ENCODE measurements at regions not wholly inside any gene's neighbourhood (a gene's known extent, or its start where the extent isn't known, plus 50 kb on each side); places are given as distances from the start of the nearest gene placed in this dataset.
"Not testable (repeated sequence)": the region's sequence is repeated elsewhere in the genome, so short reads cannot be mapped to it uniquely, and the experiment has no call there.

DNA sequence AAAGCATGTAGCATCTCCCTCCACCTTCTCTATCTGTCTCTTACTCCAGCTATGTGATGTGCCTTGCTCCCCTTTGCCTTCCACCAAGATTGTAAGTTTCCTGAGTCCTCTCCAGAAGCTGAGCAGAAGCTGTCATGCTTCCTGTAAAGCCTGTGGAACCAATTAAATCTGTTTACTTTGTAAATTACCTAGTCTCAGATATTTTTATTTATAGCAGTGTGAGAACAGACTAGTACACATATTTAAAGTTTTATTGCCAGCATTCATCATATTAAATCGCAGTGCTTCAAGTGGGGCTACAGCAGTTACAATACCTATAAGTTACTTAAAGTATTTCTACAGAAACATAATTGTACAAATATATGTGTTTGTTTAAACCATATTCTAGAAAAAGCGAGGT, 973.1 kb downstream of the SLC16A7 start:
- no peak overlapping the region for H3K27ac Mint-ChIP-seq
- H3K4me1 Mint-ChIP-seq (ENCODE audit: unreplicated experiment): no peaks in the 10 kb centered on the region
- TF ChIP-seq CTCF (conservative IDR thresholded peaks at IDR 0.05): no peak
- no peak overlapping the region for H3K4me3 Mint-ChIP-seq
- DNase-seq (ENCODE audit: extremely low spot score, unreplicated experiment): no peak
- no peaks in the 10 kb centered on the region for H3K27me3 Mint-ChIP-seq
- no peaks in the 10 kb centered on the region for H3K36me3 Mint-ChIP-seq
- H3K9me3 Mint-ChIP-seq: no peaks in the 10 kb centered on the region

DNA sequence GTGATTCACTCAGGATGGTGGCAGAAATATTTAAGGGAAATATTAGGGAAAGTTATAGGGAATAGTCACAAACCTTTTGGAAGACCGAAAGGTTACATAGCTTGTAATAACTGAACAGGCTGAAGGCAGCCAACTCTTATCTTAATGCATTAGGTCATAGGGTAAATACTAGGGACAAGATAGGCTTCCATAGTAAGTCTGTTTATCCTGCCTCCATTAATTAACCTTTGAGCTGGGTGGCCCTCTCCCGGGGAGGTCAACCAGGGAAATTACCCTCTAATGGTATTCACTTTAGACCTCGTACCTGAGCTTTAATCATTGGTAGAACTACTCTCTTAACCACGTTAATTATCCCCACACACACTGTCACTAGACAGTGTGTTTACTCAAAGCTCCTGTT, 981.8 kb downstream of the SLC16A7 start:
- Mint-ChIP-seq H3K27me3 (no peaks in the 10 kb centered on the region), H3K27ac (no peak overlapping the region), H3K9me3 (no peaks in the 10 kb centered on the region), H3K4me3 (no peak overlapping the region), H3K4me1 (ENCODE audit: unreplicated experiment) (no peaks in the 10 kb centered on the region), H3K36me3 (no peaks in the 10 kb centered on the region)
- TF ChIP-seq CTCF (conservative IDR thresholded peaks at IDR 0.05): no peak
- no peak for DNase-seq (ENCODE audit: extremely low spot score, unreplicated experiment)

DNA sequence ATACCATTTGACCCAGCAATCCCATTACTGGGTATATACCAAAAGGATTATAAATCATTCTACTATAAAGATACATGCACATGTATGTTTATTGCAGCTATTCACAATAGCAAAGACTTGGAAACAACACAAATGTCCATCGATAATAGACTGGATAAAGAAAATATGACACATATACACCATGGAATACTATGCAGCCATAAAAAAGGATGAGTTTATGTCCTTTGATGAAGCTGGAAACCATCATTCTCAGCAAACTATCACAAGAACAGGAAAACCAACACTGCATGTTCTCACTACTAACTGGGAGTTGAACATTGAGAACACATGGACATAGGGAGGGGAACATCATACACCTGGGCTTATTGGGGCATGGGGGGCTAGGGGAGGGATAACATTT, 991.8 kb downstream of the SLC16A7 start:
- not testable (repeated sequence) for H3K9me3 Mint-ChIP-seq; H3K4me3 Mint-ChIP-seq; H3K27ac Mint-ChIP-seq; H3K4me1 Mint-ChIP-seq (ENCODE audit: unreplicated experiment); H3K27me3 Mint-ChIP-seq; DNase-seq (ENCODE audit: extremely low spot score, unreplicated experiment); H3K36me3 Mint-ChIP-seq

- Mint-ChIP-seq H3K9me3 (peaks cover 5% of the 10 kb centered on the region), H3K36me3 (no peaks in the 10 kb centered on the region)
Observed at GRCh38 chr12:60594035-60594711, 998.3 kb downstream of the SLC16A7 start.

DNA sequence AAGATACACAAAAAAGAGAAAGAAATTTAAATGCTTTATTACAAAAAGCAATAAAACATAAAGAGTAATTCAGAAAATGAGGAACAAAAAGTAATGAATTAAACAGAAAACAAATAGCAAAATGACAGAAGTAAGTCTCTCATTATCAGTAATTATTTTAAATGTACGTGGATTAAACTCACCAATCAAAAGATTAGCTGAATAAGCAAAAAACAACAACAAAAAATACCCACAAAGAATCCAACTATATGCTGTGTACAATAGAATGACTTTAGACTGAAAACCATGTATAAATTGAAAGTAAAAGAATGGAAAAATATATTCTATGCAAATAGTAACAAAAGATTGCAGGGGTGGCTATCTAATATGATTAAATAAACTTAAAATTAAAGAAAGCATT, 1006.8 kb downstream of the SLC16A7 start:
- DNase-seq (ENCODE audit: extremely low spot score, unreplicated experiment): no peak
- Mint-ChIP-seq H3K4me1 (ENCODE audit: unreplicated experiment) (no peaks in the 10 kb centered on the region), H3K27ac (no peak overlapping the region), H3K9me3 (peaks cover 5% of the 10 kb centered on the region), H3K27me3 (no peaks in the 10 kb centered on the region), H3K4me3 (no peak overlapping the region), H3K36me3 (no peaks in the 10 kb centered on the region)
- no peak for TF ChIP-seq CTCF (conservative IDR thresholded peaks at IDR 0.05)

More at GRCh38 chr12:60594035-60594711, 998.3 kb downstream of the SLC16A7 start:
- TF ChIP-seq CTCF (conservative IDR thresholded peaks at IDR 0.05): no peak
- Mint-ChIP-seq H3K4me1 (ENCODE audit: unreplicated experiment) (no peaks in the 10 kb centered on the region), H3K27ac (no peak overlapping the region), H3K27me3 (no peaks in the 10 kb centered on the region), H3K4me3 (no peak overlapping the region)
- DNase-seq (ENCODE audit: extremely low spot score, unreplicated experiment): no peak

GRCh38 chr12:60603475-60603874, 1007.6 kb downstream of the SLC16A7 start:
- H3K4me3 Mint-ChIP-seq; H3K36me3 Mint-ChIP-seq; H3K4me1 Mint-ChIP-seq (ENCODE audit: unreplicated experiment); H3K27ac Mint-ChIP-seq; H3K27me3 Mint-ChIP-seq; H3K9me3 Mint-ChIP-seq; DNase-seq (ENCODE audit: extremely low spot score, unreplicated experiment): not testable (repeated sequence)

DNA sequence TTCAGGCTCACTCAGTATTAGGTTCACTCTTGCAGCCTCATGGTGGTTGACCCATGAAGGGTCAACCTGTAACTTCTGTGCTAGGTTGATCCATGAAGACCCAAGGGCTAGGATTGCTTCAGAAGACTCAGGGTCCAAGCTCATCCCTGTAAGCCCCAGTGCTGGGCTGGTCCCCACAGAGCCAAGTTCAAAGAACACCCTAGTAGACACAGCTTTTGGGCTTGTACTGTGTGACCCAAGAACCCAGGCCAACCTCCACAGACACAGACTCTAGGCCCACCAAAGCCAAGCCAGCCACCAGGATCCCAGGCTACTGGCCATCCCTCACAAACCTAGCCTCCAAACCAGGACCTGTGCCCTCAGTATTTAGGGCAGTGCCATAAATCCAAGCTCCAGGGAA, 1020.6 kb downstream of the SLC16A7 start:
- no peak for TF ChIP-seq CTCF (conservative IDR thresholded peaks at IDR 0.05)
- DNase-seq (ENCODE audit: extremely low spot score, unreplicated experiment): no peak
- Mint-ChIP-seq H3K27me3 (no peaks in the 10 kb centered on the region), H3K4me1 (ENCODE audit: unreplicated experiment) (no peaks in the 10 kb centered on the region), H3K36me3 (no peaks in the 10 kb centered on the region), H3K27ac (no peak overlapping the region), H3K9me3 (no peaks in the 10 kb centered on the region), H3K4me3 (no peak overlapping the region)
